Breast epithelium (tissue), 3 donors: ENCODE measurements at regions not wholly inside any gene's neighbourhood (a gene's known extent, or its start where the extent isn't known, plus 50 kb on each side); places are given as distances from the start of the nearest gene placed in this dataset.

Experiments used
- CTCF ChIP-seq, 3 donors: fragments of 450-650 bp; IDR thresholded peaks; one replicate each; pipeline ENCODE4 v1.5.1; 2016 to 2017; ENCODE audit warnings: antibody characterized with exemption in 3 of 3, mild to moderate bottlenecking in 3 of 3, moderate library complexity in 3 of 3
- POLR2A ChIP-seq: fragments of 450-650 bp; IDR thresholded peaks from one replicate; pipeline ENCODE4 v1.6.1; 2016; ENCODE audit warnings: antibody characterized with exemption, mild to moderate bottlenecking, moderate library complexity
- POLR2AphosphoS5 ChIP-seq, 3 donors: sonication (generic); formaldehyde crosslinking; IDR thresholded peaks; one replicate each; pipeline ENCODE4 v1.6.1; 2017; ENCODE audit warnings: antibody characterized with exemption in 3 of 3

GRCh38 chr5:14971873-14972272 is 100.3 kb upstream of the ANKH start:
- no peak for TF ChIP-seq CTCF (IDR thresholded peaks at IDR 0.05)
- TF ChIP-seq POLR2AphosphoS5 (IDR thresholded peaks at IDR 0.05), result no peak
- TF ChIP-seq POLR2A, result no peak
